ENCODE measurements at regions not wholly inside any gene's neighbourhood (a gene's known extent, or its start where the extent isn't known, plus 50 kb on each side); places are given as distances from the start of the nearest gene placed in this dataset.

DNA sequence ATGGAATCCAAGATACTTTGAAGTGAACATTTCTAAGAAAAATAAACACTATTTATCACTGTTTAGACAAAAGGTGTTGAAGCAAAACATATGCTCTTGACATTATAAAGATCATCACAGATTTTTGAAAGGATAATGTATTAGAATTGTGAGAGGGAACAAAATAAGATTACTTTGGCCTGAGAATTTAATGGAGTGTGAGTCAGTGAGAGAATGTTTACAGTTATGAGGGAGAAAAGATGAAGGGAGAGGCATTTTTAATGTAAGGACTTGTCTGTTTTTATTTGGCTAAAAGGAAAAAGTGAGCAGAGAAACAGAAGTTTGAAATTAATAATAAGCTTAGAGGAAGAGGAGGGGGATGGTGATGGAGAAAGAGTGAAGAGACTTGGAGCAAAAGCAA is 1010.1 kb downstream of the EFNA5 start:
- Histone ChIP-seq H3K27ac (ENCODE audit: control insufficient read depth, insufficient read depth, low read length) (no peak overlapping the region), H3K27me3 (ENCODE audit: control insufficient read depth, extremely low read depth, insufficient read depth, low read length) (no peaks in the 10 kb centered on the region), H3K9me3 (ENCODE audit: control insufficient read depth, low read depth, low read length) (no peaks in the 10 kb centered on the region), H3K36me3 (ENCODE audit: control insufficient read depth in 2 of 2, extremely low read depth in 1 of 2, insufficient read depth in 2 of 2, low read length in 2 of 2) (no peaks in the 10 kb centered on the region), H3K9me1 (ENCODE audit: control insufficient read depth, extremely low read depth, insufficient read depth, low read length) (no peaks in the 10 kb centered on the region), H3K79me2 (ENCODE audit: control insufficient read depth, insufficient read depth, low read length) (no peaks in the 10 kb centered on the region), H3K4me1 (ENCODE audit: control insufficient read depth, extremely low read depth, insufficient read depth, low read length) (no peaks in the 10 kb centered on the region), H3K4me2 (ENCODE audit: control insufficient read depth, extremely low read depth, insufficient read depth, low read depth, low read length) (no peak overlapping the region), H3K4me3 (ENCODE audit: control insufficient read depth in 2 of 3, extremely low read depth in 1 of 3, insufficient read depth in 2 of 3, low read depth in 1 of 3, low read length in 3 of 3) (no peak overlapping the region), H4K20me1 (ENCODE audit: control insufficient read depth, extremely low read depth, insufficient read depth, low read length) (no peaks in the 10 kb centered on the region), H3K9ac (ENCODE audit: control insufficient read depth, extremely low read depth, insufficient read depth, low read length) (no peak overlapping the region), H2AFZ (ENCODE audit: control insufficient read depth, low read length) (no peak overlapping the region)
- TF ChIP-seq, protein P1, sequence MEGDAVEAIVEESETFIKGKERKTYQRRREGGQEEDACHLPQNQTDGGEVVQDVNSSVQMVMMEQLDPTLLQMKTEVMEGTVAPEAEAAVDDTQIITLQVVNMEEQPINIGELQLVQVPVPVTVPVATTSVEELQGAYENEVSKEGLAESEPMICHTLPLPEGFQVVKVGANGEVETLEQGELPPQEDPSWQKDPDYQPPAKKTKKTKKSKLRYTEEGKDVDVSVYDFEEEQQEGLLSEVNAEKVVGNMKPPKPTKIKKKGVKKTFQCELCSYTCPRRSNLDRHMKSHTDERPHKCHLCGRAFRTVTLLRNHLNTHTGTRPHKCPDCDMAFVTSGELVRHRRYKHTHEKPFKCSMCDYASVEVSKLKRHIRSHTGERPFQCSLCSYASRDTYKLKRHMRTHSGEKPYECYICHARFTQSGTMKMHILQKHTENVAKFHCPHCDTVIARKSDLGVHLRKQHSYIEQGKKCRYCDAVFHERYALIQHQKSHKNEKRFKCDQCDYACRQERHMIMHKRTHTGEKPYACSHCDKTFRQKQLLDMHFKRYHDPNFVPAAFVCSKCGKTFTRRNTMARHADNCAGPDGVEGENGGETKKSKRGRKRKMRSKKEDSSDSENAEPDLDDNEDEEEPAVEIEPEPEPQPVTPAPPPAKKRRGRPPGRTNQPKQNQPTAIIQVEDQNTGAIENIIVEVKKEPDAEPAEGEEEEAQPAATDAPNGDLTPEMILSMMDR (optimal IDR thresholded peaks at IDR 0.05 in 1 of 3, IDR thresholded peaks at IDR 0.05 in 1 of 3, conservative IDR thresholded peaks at IDR 0.05 in 1 of 3; ENCODE audit: extremely low read depth in 1 of 3, insufficient read depth in 2 of 3, low read length in 3 of 3): no peak
- TF ChIP-seq EZH2 (IDR thresholded peaks at IDR 0.05; ENCODE audit: low read length): no peak
- dilution Hi-C loops (cut with MboI; ENCODE audit: extremely low pct_ligation_motif_present, low sequenced_read_pairs): no loop called here
- DNase-seq (ENCODE audit: low read depth, low spot score) (no peak), FAIRE-seq (no peak)

GRCh38 chr5:106658150-106658549 is 1012.6 kb downstream of the EFNA5 start:
- dilution Hi-C loops (cut with MboI; ENCODE audit: extremely low pct_ligation_motif_present, low sequenced_read_pairs): no loop called here
- Histone ChIP-seq H4K20me1 (ENCODE audit: control insufficient read depth, extremely low read depth, insufficient read depth, low read length) (no peaks in the 10 kb centered on the region), H2AFZ (ENCODE audit: control insufficient read depth, low read length) (no peak overlapping the region), H3K4me3 (ENCODE audit: control insufficient read depth in 2 of 3, extremely low read depth in 1 of 3, insufficient read depth in 2 of 3, low read depth in 1 of 3, low read length in 3 of 3) (no peak overlapping the region), H3K79me2 (ENCODE audit: control insufficient read depth, insufficient read depth, low read length) (no peaks in the 10 kb centered on the region), H3K9me1 (ENCODE audit: control insufficient read depth, extremely low read depth, insufficient read depth, low read length) (no peaks in the 10 kb centered on the region), H3K4me2 (ENCODE audit: control insufficient read depth, extremely low read depth, insufficient read depth, low read depth, low read length) (no peak overlapping the region), H3K9ac (ENCODE audit: control insufficient read depth, extremely low read depth, insufficient read depth, low read length) (no peak overlapping the region), H3K36me3 (ENCODE audit: control insufficient read depth in 2 of 2, extremely low read depth in 1 of 2, insufficient read depth in 2 of 2, low read length in 2 of 2) (no peaks in the 10 kb centered on the region), H3K9me3 (ENCODE audit: control insufficient read depth, low read depth, low read length) (no peaks in the 10 kb centered on the region), H3K27ac (ENCODE audit: control insufficient read depth, insufficient read depth, low read length) (no peak overlapping the region), H3K4me1 (ENCODE audit: control insufficient read depth, extremely low read depth, insufficient read depth, low read length) (no peaks in the 10 kb centered on the region), H3K27me3 (ENCODE audit: control insufficient read depth, extremely low read depth, insufficient read depth, low read length) (no peaks in the 10 kb centered on the region)
- TF ChIP-seq EZH2 (IDR thresholded peaks at IDR 0.05; ENCODE audit: low read length): no peak
- TF ChIP-seq, protein P1 (optimal IDR thresholded peaks at IDR 0.05 in 1 of 3, IDR thresholded peaks at IDR 0.05 in 1 of 3, conservative IDR thresholded peaks at IDR 0.05 in 1 of 3; ENCODE audit: extremely low read depth in 1 of 3, insufficient read depth in 2 of 3, low read length in 3 of 3): no peak
- peak; percentile 13 for FAIRE-seq
- no peak for DNase-seq (ENCODE audit: low read depth, low spot score)
